ENCODE measurements at regions not wholly inside any gene's neighbourhood (a gene's known extent, or its start where the extent isn't known, plus 50 kb on each side); places are given as distances from the start of the nearest gene placed in this dataset.

DNA sequence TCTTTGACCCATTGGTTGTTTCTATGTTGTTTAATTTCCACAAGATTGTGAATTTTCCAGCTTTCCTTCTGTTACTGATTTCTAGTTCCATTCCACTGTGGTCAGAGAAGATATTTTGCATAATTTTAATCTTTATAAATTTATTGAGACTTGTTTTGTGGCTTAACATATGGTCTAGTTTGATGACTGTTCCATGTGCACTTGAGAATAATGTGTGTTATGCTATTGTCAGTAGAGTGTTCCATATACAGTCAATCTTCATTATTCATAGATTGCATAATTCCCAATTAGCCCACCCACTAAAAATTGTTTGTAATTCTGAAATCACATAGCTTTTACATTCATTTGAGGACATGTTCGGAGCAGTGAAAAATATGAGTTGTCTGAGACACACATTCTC, 346.1 kb upstream of the DDI1 start:
- no TSS peak for BruUV-seq (replicated peaks)
- H3K27ac ChIP-seq = no peak overlapping the region
- POLR2A ChIA-PET (ENCODE audit: unreplicated experiment) = no interaction called here
- no peak overlapping the region for H3K4me2 ChIP-seq
- no peaks in the 10 kb centered on the region for H3F3A ChIP-seq (ENCODE audit: insufficient read depth, low read depth)
- no peaks in the 10 kb centered on the region for H3K4me1 ChIP-seq (replicated peaks; ENCODE audit: insufficient read depth)
- CTCF ChIA-PET = no interaction called here
- no peaks in the 10 kb centered on the region for H3K27me3 ChIP-seq (ENCODE audit: insufficient read depth, low read depth)
- no peaks in the 10 kb centered on the region for H3K9me2 ChIP-seq (ENCODE audit: insufficient read depth)
- DNase-seq = no peak
- TF ChIP-seq, protein P1, sequence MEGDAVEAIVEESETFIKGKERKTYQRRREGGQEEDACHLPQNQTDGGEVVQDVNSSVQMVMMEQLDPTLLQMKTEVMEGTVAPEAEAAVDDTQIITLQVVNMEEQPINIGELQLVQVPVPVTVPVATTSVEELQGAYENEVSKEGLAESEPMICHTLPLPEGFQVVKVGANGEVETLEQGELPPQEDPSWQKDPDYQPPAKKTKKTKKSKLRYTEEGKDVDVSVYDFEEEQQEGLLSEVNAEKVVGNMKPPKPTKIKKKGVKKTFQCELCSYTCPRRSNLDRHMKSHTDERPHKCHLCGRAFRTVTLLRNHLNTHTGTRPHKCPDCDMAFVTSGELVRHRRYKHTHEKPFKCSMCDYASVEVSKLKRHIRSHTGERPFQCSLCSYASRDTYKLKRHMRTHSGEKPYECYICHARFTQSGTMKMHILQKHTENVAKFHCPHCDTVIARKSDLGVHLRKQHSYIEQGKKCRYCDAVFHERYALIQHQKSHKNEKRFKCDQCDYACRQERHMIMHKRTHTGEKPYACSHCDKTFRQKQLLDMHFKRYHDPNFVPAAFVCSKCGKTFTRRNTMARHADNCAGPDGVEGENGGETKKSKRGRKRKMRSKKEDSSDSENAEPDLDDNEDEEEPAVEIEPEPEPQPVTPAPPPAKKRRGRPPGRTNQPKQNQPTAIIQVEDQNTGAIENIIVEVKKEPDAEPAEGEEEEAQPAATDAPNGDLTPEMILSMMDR (conservative IDR thresholded peaks at IDR 0.05) = no peak
- TF ChIP-seq EZH2 (IDR thresholded peaks at IDR 0.05; ENCODE audit: low read depth) = no peak
- H3K9me3 ChIP-seq (ENCODE audit: insufficient read depth, low read depth) = no peaks in the 10 kb centered on the region
- intact Hi-C loops (cut with micrococcal nuclease; ENCODE audit: unreplicated experiment) = no loop called here
- H2AFZ ChIP-seq = 0 out of 2 replicates have a peak overlapping the region, but pooled peaks have one; percentile 14
- H3K36me3 ChIP-seq (ENCODE audit: low read depth) = no peaks in the 10 kb centered on the region
- H3K4me3 ChIP-seq = no peak overlapping the region
- H4K20me1 ChIP-seq (ENCODE audit: insufficient read depth) = no peaks in the 10 kb centered on the region
- no peaks in the 10 kb centered on the region for H3K79me2 ChIP-seq (ENCODE audit: low read depth)

DNA sequence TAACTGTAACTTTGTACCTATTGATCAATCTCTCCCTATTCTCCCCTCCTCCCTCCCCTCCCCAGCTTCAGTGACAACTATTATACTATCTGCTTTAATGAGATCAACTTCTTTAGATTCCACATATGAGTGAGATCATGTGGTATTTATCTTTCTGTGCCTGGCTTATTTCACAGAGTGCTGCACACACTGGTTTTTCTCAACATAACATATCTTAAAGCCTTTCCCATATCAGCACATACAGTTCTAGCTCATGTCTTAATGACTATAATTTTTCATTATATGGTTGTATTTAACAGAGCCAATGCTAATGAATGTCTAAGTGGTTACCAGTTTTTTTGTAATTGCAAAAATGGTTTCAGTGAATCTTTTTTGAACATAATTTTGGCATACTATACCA, 340.3 kb upstream of the DDI1 start:
- H3K4me3 ChIP-seq = no peak overlapping the region
- no peaks in the 10 kb centered on the region for H4K20me1 ChIP-seq (ENCODE audit: insufficient read depth)
- no peak overlapping the region for H3K27ac ChIP-seq
- peaks cover 5% of the 10 kb centered on the region; the same call in 1 of the 2 replicates for H3F3A ChIP-seq (ENCODE audit: insufficient read depth, low read depth)
- H2AFZ ChIP-seq = no peak overlapping the region
- BruUV-seq (replicated peaks) = no TSS peak
- DNase-seq = no peak
- H3K9me2 ChIP-seq (ENCODE audit: insufficient read depth) = no peaks in the 10 kb centered on the region
- no peaks in the 10 kb centered on the region for H3K79me2 ChIP-seq (ENCODE audit: low read depth)
- no peak for TF ChIP-seq EZH2 (IDR thresholded peaks at IDR 0.05; ENCODE audit: low read depth)
- H3K36me3 ChIP-seq (ENCODE audit: low read depth) = no peaks in the 10 kb centered on the region
- no peak overlapping the region for H3K4me2 ChIP-seq
- H3K9me3 ChIP-seq (ENCODE audit: insufficient read depth, low read depth) = 0 out of 2 replicates have a peak, but pooled peaks cover 4% of the 10 kb centered on the region
- no peaks in the 10 kb centered on the region for H3K27me3 ChIP-seq (ENCODE audit: insufficient read depth, low read depth)
- intact Hi-C loops (cut with micrococcal nuclease; ENCODE audit: unreplicated experiment) = no loop called here
- CTCF ChIA-PET = no interaction called here
- POLR2A ChIA-PET (ENCODE audit: unreplicated experiment) = no interaction called here
- peaks cover 7% of the 10 kb centered on the region; the same call in 1 of the 2 replicates for H3K4me1 ChIP-seq (replicated peaks; ENCODE audit: insufficient read depth)

DNA sequence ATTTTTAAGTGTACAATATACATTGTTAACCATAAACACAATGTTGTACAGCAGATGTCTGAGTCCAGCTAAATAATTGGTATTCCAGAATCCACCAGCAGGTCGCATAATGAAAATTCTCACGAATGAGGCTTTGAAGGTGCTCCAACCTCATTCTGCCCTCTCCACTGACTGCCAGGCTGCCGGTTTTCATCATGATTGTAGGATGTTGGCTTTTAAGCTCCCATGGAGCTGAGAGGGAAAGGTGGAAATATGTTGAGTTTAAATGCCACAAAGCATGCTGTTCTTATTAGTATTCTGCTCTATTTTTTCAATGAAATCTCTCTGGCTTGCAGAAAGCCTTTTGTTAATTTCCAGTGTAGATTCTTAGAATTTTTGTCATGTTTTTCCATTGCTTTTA, 337.2 kb upstream of the DDI1 start:
- Histone ChIP-seq H2AFZ (no peak overlapping the region), H3F3A (ENCODE audit: insufficient read depth, low read depth) (peaks cover 5% of the 10 kb centered on the region; the same call in 1 of the 2 replicates), H3K4me1 (replicated peaks; ENCODE audit: insufficient read depth) (peaks cover 7% of the 10 kb centered on the region; the same call in 1 of the 2 replicates), H3K9me2 (ENCODE audit: insufficient read depth) (no peaks in the 10 kb centered on the region), H3K36me3 (ENCODE audit: low read depth) (no peaks in the 10 kb centered on the region), H3K9me3 (ENCODE audit: insufficient read depth, low read depth) (0 out of 2 replicates have a peak, but pooled peaks cover 4% of the 10 kb centered on the region), H3K27me3 (ENCODE audit: insufficient read depth, low read depth) (no peaks in the 10 kb centered on the region), H4K20me1 (ENCODE audit: insufficient read depth) (no peaks in the 10 kb centered on the region), H3K79me2 (ENCODE audit: low read depth) (no peaks in the 10 kb centered on the region), H3K4me3 (no peak overlapping the region), H3K4me2 (no peak overlapping the region), H3K27ac (no peak overlapping the region)
- TF ChIP-seq, protein P1 (conservative IDR thresholded peaks at IDR 0.05) = no peak
- no peak for TF ChIP-seq EZH2 (IDR thresholded peaks at IDR 0.05; ENCODE audit: low read depth)
- ChIA-PET CTCF (interaction anchor here (0.6 kb wide), 1 partner anchor 221 kb away, joined by 5 read pairs; no protein-coding TSS in a partner anchor), POLR2A (ENCODE audit: unreplicated experiment) (no interaction called here)
- intact Hi-C loops (cut with micrococcal nuclease; ENCODE audit: unreplicated experiment) = no loop called here
- no TSS peak for BruUV-seq (replicated peaks)
- no peak for DNase-seq

DNA sequence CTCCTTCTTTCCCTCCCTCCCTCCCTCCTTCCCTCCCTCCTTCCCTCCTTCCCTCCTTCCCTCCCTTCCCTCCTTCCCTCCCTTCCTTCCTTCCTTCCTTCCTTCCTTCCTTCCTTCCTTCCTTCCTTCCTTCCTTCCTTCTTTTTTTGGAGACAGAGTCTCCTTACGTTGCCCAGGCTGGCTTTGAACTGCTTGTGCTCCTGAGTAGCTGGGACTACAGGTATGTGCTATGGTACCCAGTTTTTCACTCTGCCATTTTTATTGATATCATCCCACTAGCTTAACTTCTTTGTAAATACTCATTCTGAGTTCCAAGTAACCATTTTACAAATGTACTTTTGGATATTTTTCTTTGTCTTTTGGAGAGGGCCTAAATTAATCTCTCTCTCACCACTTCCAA, 336.8 kb upstream of the DDI1 start:
- Histone ChIP-seq H3K4me2 (no peak overlapping the region), H2AFZ (no peak overlapping the region), H3K27me3 (ENCODE audit: insufficient read depth, low read depth) (no peaks in the 10 kb centered on the region), H3K27ac (no peak overlapping the region), H3F3A (ENCODE audit: insufficient read depth, low read depth) (peaks cover 5% of the 10 kb centered on the region; the same call in 1 of the 2 replicates), H3K4me3 (no peak overlapping the region), H3K9me2 (ENCODE audit: insufficient read depth) (no peaks in the 10 kb centered on the region), H3K79me2 (ENCODE audit: low read depth) (no peaks in the 10 kb centered on the region), H3K4me1 (replicated peaks; ENCODE audit: insufficient read depth) (peaks cover 7% of the 10 kb centered on the region; the same call in 1 of the 2 replicates), H3K9me3 (ENCODE audit: insufficient read depth, low read depth) (0 out of 2 replicates have a peak, but pooled peaks cover 4% of the 10 kb centered on the region), H3K36me3 (ENCODE audit: low read depth) (no peaks in the 10 kb centered on the region), H4K20me1 (ENCODE audit: insufficient read depth) (no peaks in the 10 kb centered on the region)
- ChIA-PET POLR2A (ENCODE audit: unreplicated experiment) (no interaction called here), CTCF (no interaction called here)
- no peak for TF ChIP-seq EZH2 (IDR thresholded peaks at IDR 0.05; ENCODE audit: low read depth)
- TF ChIP-seq, protein P1 (conservative IDR thresholded peaks at IDR 0.05) = no peak
- no peak for DNase-seq
- intact Hi-C loops (cut with micrococcal nuclease; ENCODE audit: unreplicated experiment) = no loop called here
- no TSS peak for BruUV-seq (replicated peaks)

Measured in PC-9 (cell line).